GM13977 (cell line): ENCODE measurements at regions not wholly inside any gene's neighbourhood (a gene's known extent, or its start where the extent isn't known, plus 50 kb on each side); places are given as distances from the start of the nearest gene placed in this dataset.

Experiments used
- DNase-seq: peaks from one replicate; pipeline ENCODE4 v3.0.0; 2012; ENCODE audit warnings: low spot score
- CTCF ChIP-seq: IDR thresholded peaks from 2 replicates; pipeline ENCODE4 v1.5.1; 2012; ENCODE audit warnings: mild to moderate bottlenecking, control low read depth; ENCODE audit not compliant: insufficient read depth; ENCODE audit errors: extremely low read depth, missing control alignments
- in situ Hi-C: fragments of 300-500 bp; cut with MboI; formaldehyde crosslinking; loops from one replicate; pipeline ENCODE4 v1.12.0; 2022; ENCODE audit warnings: low sequenced_read_pairs, low pct_unique_long_range_greater_than_20kb, mixed read lengths, inconsistent platforms; ENCODE audit not compliant: unreplicated experiment

- no peak for TF ChIP-seq CTCF
- no peak for DNase-seq
- in situ Hi-C loops: no loop called here
Observed at GRCh38 chr20:57781901-57782300, 72.1 kb upstream of the PMEPA1 start.

GRCh38 chr20:57780906-57781305 is 71.1 kb upstream of the PMEPA1 start:
- in situ Hi-C loops: no loop called here
- TF ChIP-seq CTCF: no peak
- no peak for DNase-seq

GRCh38 chr20:57780398-57780797 is 70.6 kb upstream of the PMEPA1 start:
- DNase-seq: no peak
- in situ Hi-C loops: no loop called here
- no peak for TF ChIP-seq CTCF

- no peak for TF ChIP-seq CTCF
- DNase-seq: no peak
- in situ Hi-C loops: no loop called here
Observed at GRCh38 chr20:57779401-57780003, 69.7 kb upstream of the PMEPA1 start.

GRCh38 chr20:57777911-57778310 is 68.1 kb upstream of the PMEPA1 start:
- no peak for DNase-seq
- no peak for TF ChIP-seq CTCF
- in situ Hi-C loops: no loop called here

- TF ChIP-seq CTCF: no peak
- in situ Hi-C loops: no loop called here
- no peak for DNase-seq
Observed at GRCh38 chr20:57774951-57775350, 65.1 kb upstream of the PMEPA1 start.
